Upper lobe of left lung (tissue), 6 donors: ENCODE measurements at regions not wholly inside any gene's neighbourhood (a gene's known extent, or its start where the extent isn't known, plus 50 kb on each side); places are given as distances from the start of the nearest gene placed in this dataset.

Experiments
- ATAC-seq, 2 donors: fragments of 200-7000 bp; cut with Tn5 transposase; one replicate each; pipeline ENCODE4 v1.9.1; 2022; ENCODE audit warnings: mild to moderate bottlenecking in 2 of 2, moderate library complexity in 2 of 2; ENCODE audit not compliant: low FRiP score in 2 of 2
- DNase-seq, 2 donors: peaks; one replicate each; pipeline ENCODE4 v3.0.0-alpha.2; 2019 to 2020
- H3K27ac ChIP-seq, 4 donors: fragments of 200-600 bp; sonication (generic); one replicate each; pipeline ENCODE4 v1.5.1; 2016 to 2019
- H3K27me3 ChIP-seq, 4 donors: fragments of 200-600 bp; sonication (generic); one replicate each; pipeline ENCODE4 v1.5.1; 2017 to 2019
- H3K36me3 ChIP-seq, 4 donors: fragments of 200-600 bp; sonication (generic); one replicate each; pipeline ENCODE4 v1.5.1; 2016 to 2019
- H3K4me1 ChIP-seq, 4 donors: fragments of 200-600 bp; sonication (generic); one replicate each; pipeline ENCODE4 v1.5.1; 2018 to 2019
- H3K4me3 ChIP-seq, 4 donors: fragments of 200-600 bp; sonication (generic); one replicate each; pipeline ENCODE4 v1.5.1; 2017 to 2019; ENCODE audit warnings: mild to moderate bottlenecking in 2 of 4, moderate library complexity in 1 of 4
- H3K9me3 ChIP-seq, 4 donors: fragments of 200-600 bp; sonication (generic); one replicate each; pipeline ENCODE4 v1.5.1; 2018 to 2019
- CTCF ChIP-seq, 6 experiments: fragments of 450-650 bp in 4 of 6; fragments of 200-600 bp in 2 of 6; sonication (generic) in 2 of 6; IDR thresholded peaks; one replicate each; pipeline ENCODE4 v1.5.1; 2016 to 2019; ENCODE audit warnings: antibody characterized with exemption in 6 of 6
- EP300 ChIP-seq, 4 donors: sonication (generic); formaldehyde crosslinking; IDR thresholded peaks; one replicate each; pipeline ENCODE4 v1.5.1; 2017; ENCODE audit warnings: antibody characterized with exemption in 4 of 4, control low read depth in 2 of 4
- POLR2A ChIP-seq, 4 donors: fragments of 450-650 bp; IDR thresholded peaks; one replicate each; pipeline ENCODE4 v1.5.1; 2016 to 2017; ENCODE audit warnings: antibody characterized with exemption in 4 of 4, mild to moderate bottlenecking in 2 of 4
- POLR2AphosphoS5 ChIP-seq, 2 donors: sonication (generic); formaldehyde crosslinking; IDR thresholded peaks; one replicate each; pipeline ENCODE4 v1.5.1; 2017; ENCODE audit warnings: antibody characterized with exemption in 2 of 2
- WGBS, 2 donors: methylation state at CpG; one replicate each; pipeline ENCODE4 v1.1.5; 2017 to 2018; 5-methylcytosine and 5-hydroxymethylcytosine counted together
- donor health status: DM: no; HTN: no; CAD: no; lungs with moderate emphysema.
- donor health status: DM: no; HTN: yes; CAD: no; lungs with severe emphysema.

- 81% methylated on average over 4 of the region's 4 CpGs for WGBS, 2 donors
- ATAC-seq (no peak), DNase-seq (no peak)
- H3K27ac ChIP-seq = no peak overlapping the region
- H3K4me1 ChIP-seq = no peaks in the 10 kb centered on the region
- TF ChIP-seq EP300 (IDR thresholded peaks at IDR 0.05) (no peak), CTCF (IDR thresholded peaks at IDR 0.05) (no peak), POLR2AphosphoS5 (IDR thresholded peaks at IDR 0.05) (no peak), POLR2A (IDR thresholded peaks at IDR 0.05) (no peak)
- no peaks in the 10 kb centered on the region for H3K27me3 ChIP-seq
- H3K9me3 ChIP-seq = peaks cover 0 to 16% (median 4%) of the 10 kb centered on the region in 4 donors
- no peaks in the 10 kb centered on the region for H3K36me3 ChIP-seq
- H3K4me3 ChIP-seq = no peak overlapping the region
Measured at GRCh38 chr6:106766201-106766600, 136.8 kb downstream of the QRSL1 start.

- no peak for ATAC-seq
- H3K27me3 ChIP-seq = no peaks in the 10 kb centered on the region
- no peak overlapping the region for H3K4me3 ChIP-seq
- DNase-seq = no peak
- H3K36me3 ChIP-seq = no peaks in the 10 kb centered on the region
- WGBS, 2 donors = 75 to 82% methylated on average over 2 of the region's 2 CpGs
- no peak overlapping the region for H3K27ac ChIP-seq
- TF ChIP-seq CTCF (IDR thresholded peaks at IDR 0.05) (no peak), EP300 (IDR thresholded peaks at IDR 0.05) (no peak), POLR2AphosphoS5 (IDR thresholded peaks at IDR 0.05) (no peak), POLR2A (IDR thresholded peaks at IDR 0.05) (no peak)
- H3K9me3 ChIP-seq = peaks cover 0 to 9% (median 2%) of the 10 kb centered on the region in 4 donors
- H3K4me1 ChIP-seq = no peaks in the 10 kb centered on the region
Measured at GRCh38 chr6:106765496-106765895, 136.1 kb downstream of the QRSL1 start.

- ATAC-seq = no peak
- TF ChIP-seq EP300 (IDR thresholded peaks at IDR 0.05) (no peak), CTCF (IDR thresholded peaks at IDR 0.05) (no peak), POLR2A (IDR thresholded peaks at IDR 0.05) (no peak), POLR2AphosphoS5 (IDR thresholded peaks at IDR 0.05) (no peak)
Measured at GRCh38 chr6:106764353-106764980, 135.1 kb downstream of the QRSL1 start.

GRCh38 chr6:106763361-106763760 lies 134.0 kb downstream of the QRSL1 start:
- Histone ChIP-seq H3K4me3 (no peak overlapping the region), H3K36me3 (no peaks in the 10 kb centered on the region), H3K9me3 (no peaks in the 10 kb centered on the region), H3K27ac (no peak overlapping the region), H3K4me1 (no peaks in the 10 kb centered on the region), H3K27me3 (no peaks in the 10 kb centered on the region)
- no peak for TF ChIP-seq EP300 (IDR thresholded peaks at IDR 0.05)
- no peak for TF ChIP-seq POLR2AphosphoS5 (IDR thresholded peaks at IDR 0.05)
- no peak for TF ChIP-seq POLR2A (IDR thresholded peaks at IDR 0.05)
- TF ChIP-seq CTCF (IDR thresholded peaks at IDR 0.05) = no peak
- ATAC-seq = no peak
- no peak for DNase-seq

More at GRCh38 chr6:106764353-106764980, 135.1 kb downstream of the QRSL1 start:
- H3K4me3 ChIP-seq = no peak overlapping the region
- 73 to 84% methylated on average over 2 of the region's 2 CpGs for WGBS, 2 donors
- no peak for DNase-seq
- H3K9me3 ChIP-seq = no peaks in the 10 kb centered on the region
- no peak overlapping the region for H3K27ac ChIP-seq
- no peaks in the 10 kb centered on the region for H3K27me3 ChIP-seq
- H3K4me1 ChIP-seq = no peaks in the 10 kb centered on the region
- H3K36me3 ChIP-seq = no peaks in the 10 kb centered on the region

- H3K4me3 ChIP-seq = no peak overlapping the region
- WGBS, 2 donors = 77 to 86% methylated on average over 2 of the region's 2 CpGs
- ATAC-seq (no peak), DNase-seq (no peak)
- no peaks in the 10 kb centered on the region for H3K4me1 ChIP-seq
- no peaks in the 10 kb centered on the region for H3K27me3 ChIP-seq
- TF ChIP-seq CTCF (IDR thresholded peaks at IDR 0.05) (no peak), POLR2AphosphoS5 (IDR thresholded peaks at IDR 0.05) (no peak)
- no peak overlapping the region for H3K27ac ChIP-seq
- H3K36me3 ChIP-seq = no peaks in the 10 kb centered on the region
- H3K9me3 ChIP-seq = no peaks in the 10 kb centered on the region
Measured at GRCh38 chr6:106761160-106761559, 131.8 kb downstream of the QRSL1 start.
